ENCODE measurements at regions not wholly inside any gene's neighbourhood (a gene's known extent, or its start where the extent isn't known, plus 50 kb on each side); places are given as distances from the start of the nearest gene placed in this dataset.
"Not testable (repeated sequence)": the region's sequence is repeated elsewhere in the genome, so short reads cannot be mapped to it uniquely, and the experiment has no call there.

DNA sequence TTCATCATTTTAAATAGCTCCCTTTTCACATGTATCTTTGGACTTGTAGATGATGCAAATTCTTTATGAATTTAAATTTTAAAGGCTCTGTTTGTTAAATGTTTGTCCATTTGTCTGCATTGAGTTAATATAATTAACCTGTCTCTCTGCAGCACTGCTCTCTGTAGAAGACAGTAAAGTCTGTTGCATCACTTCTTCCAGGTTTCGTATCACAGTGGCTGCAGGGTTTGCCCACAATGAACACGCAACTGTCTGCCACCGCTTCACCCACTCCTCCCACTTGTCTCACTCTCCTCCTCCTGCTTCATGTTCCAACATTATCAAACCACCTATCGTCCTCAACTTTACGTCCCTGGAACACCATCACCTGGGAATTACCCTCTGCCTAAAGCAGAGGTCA lies 231.3 kb upstream of the SLC30A5 start:
- no peak for DNase-seq (ENCODE audit: low read depth)
- FAIRE-seq = peak; percentile 86

DNA sequence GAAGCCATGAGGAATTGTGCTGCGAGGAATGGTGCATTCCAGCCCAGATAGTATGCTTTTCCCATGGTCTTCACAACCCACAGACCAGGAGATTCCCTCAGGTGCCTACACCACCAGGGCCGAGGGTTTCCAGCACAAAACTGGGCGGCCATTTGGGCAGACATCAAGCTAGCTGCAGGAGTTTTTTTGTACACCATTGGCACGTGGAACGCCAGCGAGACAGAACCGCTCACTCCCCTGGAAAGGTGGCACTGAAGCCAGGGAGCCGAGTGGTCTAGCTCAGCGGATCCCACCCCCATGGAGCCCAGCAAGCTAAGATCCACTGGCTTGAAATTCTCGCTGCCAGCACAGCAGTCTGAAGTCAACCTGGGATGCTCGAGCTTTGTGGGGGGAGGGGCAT lies 228.6 kb upstream of the SLC30A5 start:
- DNase-seq (ENCODE audit: low read depth); H3K4me3 ChIP-seq (ENCODE audit: low read depth, low read length); H3K27me3 ChIP-seq (ENCODE audit: control insufficient read depth, insufficient read depth, low read length); H3K36me3 ChIP-seq (ENCODE audit: control insufficient read depth, insufficient read depth, low read length); FAIRE-seq: not testable (repeated sequence)

More for the DNA sequence above, 231.3 kb upstream of the SLC30A5 start:
- H3K27me3 ChIP-seq (ENCODE audit: control insufficient read depth, insufficient read depth, low read length) = no peaks in the 10 kb centered on the region
- TF ChIP-seq, protein P1, sequence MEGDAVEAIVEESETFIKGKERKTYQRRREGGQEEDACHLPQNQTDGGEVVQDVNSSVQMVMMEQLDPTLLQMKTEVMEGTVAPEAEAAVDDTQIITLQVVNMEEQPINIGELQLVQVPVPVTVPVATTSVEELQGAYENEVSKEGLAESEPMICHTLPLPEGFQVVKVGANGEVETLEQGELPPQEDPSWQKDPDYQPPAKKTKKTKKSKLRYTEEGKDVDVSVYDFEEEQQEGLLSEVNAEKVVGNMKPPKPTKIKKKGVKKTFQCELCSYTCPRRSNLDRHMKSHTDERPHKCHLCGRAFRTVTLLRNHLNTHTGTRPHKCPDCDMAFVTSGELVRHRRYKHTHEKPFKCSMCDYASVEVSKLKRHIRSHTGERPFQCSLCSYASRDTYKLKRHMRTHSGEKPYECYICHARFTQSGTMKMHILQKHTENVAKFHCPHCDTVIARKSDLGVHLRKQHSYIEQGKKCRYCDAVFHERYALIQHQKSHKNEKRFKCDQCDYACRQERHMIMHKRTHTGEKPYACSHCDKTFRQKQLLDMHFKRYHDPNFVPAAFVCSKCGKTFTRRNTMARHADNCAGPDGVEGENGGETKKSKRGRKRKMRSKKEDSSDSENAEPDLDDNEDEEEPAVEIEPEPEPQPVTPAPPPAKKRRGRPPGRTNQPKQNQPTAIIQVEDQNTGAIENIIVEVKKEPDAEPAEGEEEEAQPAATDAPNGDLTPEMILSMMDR (IDR thresholded peaks at IDR 0.05; ENCODE audit: insufficient read depth, low read length, severe bottlenecking) = no peak
- H3K4me3 ChIP-seq (ENCODE audit: low read depth, low read length) = no peak overlapping the region
- H3K36me3 ChIP-seq (ENCODE audit: control insufficient read depth, insufficient read depth, low read length) = no peaks in the 10 kb centered on the region

DNA sequence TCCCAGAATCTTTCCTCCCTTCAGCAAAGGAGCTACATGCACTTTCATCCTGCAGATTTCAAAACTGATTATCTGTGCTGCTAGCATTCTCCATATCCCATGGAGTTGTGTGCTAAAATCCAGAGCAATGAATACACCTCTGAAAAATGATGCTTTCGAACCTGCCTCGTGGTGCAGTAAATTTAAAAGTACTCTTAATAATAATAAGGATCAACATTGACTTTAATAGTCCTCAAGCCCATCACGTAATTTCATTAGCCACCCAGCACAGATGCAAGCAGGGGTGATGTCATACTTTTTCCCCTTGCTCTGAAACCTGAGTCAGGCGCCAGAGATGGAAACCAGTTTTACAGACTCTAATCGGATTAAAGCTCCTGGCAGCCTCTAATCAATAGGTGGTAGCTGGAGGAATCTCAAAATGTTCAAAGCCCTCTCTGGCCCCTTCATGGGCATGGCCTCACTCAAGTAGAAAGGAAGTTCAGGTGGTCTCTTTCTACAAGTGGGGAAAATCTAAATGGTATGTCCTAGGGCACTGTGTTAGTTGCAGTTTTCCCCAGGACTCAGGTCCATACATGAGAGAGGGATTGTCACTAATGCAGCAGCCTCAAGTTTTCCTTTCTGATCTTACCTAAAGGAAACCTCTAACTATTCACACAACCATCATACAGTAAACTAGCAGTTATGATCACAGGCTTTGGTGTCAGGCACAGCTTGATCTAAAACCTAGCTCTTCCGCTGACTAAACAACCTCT lies 221.6 kb upstream of the SLC30A5 start:
- no peaks in the 10 kb centered on the region for H3K36me3 ChIP-seq (ENCODE audit: control insufficient read depth, insufficient read depth, low read length)
- DNase-seq (ENCODE audit: low read depth) = peak; percentile 21
- FAIRE-seq = peak; percentile 58
- no peak overlapping the region for H3K4me3 ChIP-seq (ENCODE audit: low read depth, low read length)
- TF ChIP-seq, protein P1 (IDR thresholded peaks at IDR 0.05; ENCODE audit: insufficient read depth, low read length, severe bottlenecking) = no peak
- no peaks in the 10 kb centered on the region for H3K27me3 ChIP-seq (ENCODE audit: control insufficient read depth, insufficient read depth, low read length)

DNA sequence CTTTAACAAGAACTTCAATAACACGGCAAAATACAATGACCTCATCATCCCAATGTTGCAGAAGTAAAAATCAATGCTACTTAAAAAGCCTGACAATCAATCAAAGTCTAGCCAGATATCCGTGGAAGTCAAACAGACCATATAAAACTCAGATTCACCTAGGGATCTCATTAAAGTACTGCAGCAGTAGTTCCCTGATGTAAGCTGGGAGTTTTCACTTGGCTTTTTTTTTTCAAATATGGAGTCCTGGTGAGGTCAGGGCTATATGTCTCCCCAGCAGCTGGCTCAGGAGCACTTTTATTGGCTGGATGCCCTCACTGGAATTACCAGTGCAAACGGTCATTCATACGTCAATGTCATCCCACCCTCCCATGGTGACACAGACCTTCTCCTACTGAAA lies 220.6 kb upstream of the SLC30A5 start:
- TF ChIP-seq, protein P1 (IDR thresholded peaks at IDR 0.05; ENCODE audit: insufficient read depth, low read length, severe bottlenecking) = no peak
- H3K27me3 ChIP-seq (ENCODE audit: control insufficient read depth, insufficient read depth, low read length) = no peaks in the 10 kb centered on the region
- no peak overlapping the region for H3K4me3 ChIP-seq (ENCODE audit: low read depth, low read length)
- DNase-seq (ENCODE audit: low read depth) = no peak
- H3K36me3 ChIP-seq (ENCODE audit: control insufficient read depth, insufficient read depth, low read length) = no peaks in the 10 kb centered on the region
- FAIRE-seq = no peak

DNA sequence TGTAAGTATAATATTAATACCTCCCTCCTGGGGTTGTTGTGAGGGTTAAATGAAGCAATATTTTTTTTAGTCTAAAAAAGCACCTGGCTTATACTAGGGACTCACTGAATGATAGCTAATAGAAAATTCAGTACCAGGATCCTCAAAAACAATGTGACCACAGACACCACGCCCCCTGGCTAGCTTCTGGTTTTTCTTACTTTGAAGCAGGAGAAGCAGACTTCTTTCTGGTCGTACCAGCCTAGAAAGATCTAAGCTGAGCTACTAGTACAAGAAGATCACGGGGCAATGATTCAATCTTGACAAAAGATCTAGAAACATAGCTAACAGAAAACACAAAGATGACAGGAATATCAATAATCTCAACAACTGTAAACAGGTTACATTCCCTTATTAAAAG lies 218.5 kb upstream of the SLC30A5 start:
- Histone ChIP-seq H3K27me3 (ENCODE audit: control insufficient read depth, insufficient read depth, low read length) (no peaks in the 10 kb centered on the region), H3K36me3 (ENCODE audit: control insufficient read depth, insufficient read depth, low read length) (no peaks in the 10 kb centered on the region), H3K4me3 (ENCODE audit: low read depth, low read length) (no peak overlapping the region)
- TF ChIP-seq, protein P1 (IDR thresholded peaks at IDR 0.05; ENCODE audit: insufficient read depth, low read length, severe bottlenecking) = no peak
- no peak for FAIRE-seq
- DNase-seq (ENCODE audit: low read depth) = no peak

DNA sequence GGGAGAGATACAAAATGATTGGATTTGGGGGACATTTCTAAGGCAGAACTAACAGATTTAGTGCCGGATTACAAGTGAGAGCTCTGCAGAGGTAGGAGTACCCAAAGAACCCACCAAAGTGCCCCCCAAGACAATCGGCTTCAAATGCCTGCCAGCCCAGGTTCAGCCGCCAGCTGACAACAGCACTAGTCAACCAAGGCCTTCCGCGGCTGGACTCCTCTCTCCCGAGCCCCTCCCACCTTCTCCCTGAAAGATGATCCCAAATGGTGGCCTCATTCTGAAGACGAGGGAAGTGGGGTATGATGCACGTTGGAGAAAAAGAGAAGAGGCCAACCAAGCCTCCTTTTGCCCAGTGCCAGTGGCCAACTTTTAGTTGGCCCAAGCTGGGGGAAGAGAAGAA lies 210.4 kb upstream of the SLC30A5 start:
- FAIRE-seq = no peak
- H3K27me3 ChIP-seq (ENCODE audit: control insufficient read depth, insufficient read depth, low read length) = no peaks in the 10 kb centered on the region
- no peak for DNase-seq (ENCODE audit: low read depth)
- H3K4me3 ChIP-seq (ENCODE audit: low read depth, low read length) = no peak overlapping the region
- no peaks in the 10 kb centered on the region for H3K36me3 ChIP-seq (ENCODE audit: control insufficient read depth, insufficient read depth, low read length)
- TF ChIP-seq, protein P1 (IDR thresholded peaks at IDR 0.05; ENCODE audit: insufficient read depth, low read length, severe bottlenecking) = no peak

Data from bronchial epithelial cell (primary cell).